Gastrocnemius medialis (tissue), 4 donors: ENCODE measurements at regions not wholly inside any gene's neighbourhood (a gene's known extent, or its start where the extent isn't known, plus 50 kb on each side); places are given as distances from the start of the nearest gene placed in this dataset.

Experiments used
- POLR2A ChIP-seq, 2 donors: fragments of 450-650 bp; IDR thresholded peaks; one replicate each; pipeline ENCODE4 v1.6.1; 2017; ENCODE audit warnings: antibody characterized with exemption in 2 of 2, mild to moderate bottlenecking in 2 of 2, moderate library complexity in 2 of 2
- TF ChIP-seq, protein P1 (sequence below), 5 experiments: fragments of 450-650 bp in 3 of 5; fragments of 200-600 bp in 2 of 5; sonication (generic) in 2 of 5; IDR thresholded peaks in 4 of 5; conservative IDR thresholded peaks in 1 of 5; 1 replicate in 4 of 5; 2 replicates in 1 of 5; pipeline ENCODE4 v1.5.1; 2016 to 2019; ENCODE audit warnings: antibody characterized with exemption in 5 of 5, mild to moderate bottlenecking in 3 of 5, moderate library complexity in 3 of 5

DNA sequence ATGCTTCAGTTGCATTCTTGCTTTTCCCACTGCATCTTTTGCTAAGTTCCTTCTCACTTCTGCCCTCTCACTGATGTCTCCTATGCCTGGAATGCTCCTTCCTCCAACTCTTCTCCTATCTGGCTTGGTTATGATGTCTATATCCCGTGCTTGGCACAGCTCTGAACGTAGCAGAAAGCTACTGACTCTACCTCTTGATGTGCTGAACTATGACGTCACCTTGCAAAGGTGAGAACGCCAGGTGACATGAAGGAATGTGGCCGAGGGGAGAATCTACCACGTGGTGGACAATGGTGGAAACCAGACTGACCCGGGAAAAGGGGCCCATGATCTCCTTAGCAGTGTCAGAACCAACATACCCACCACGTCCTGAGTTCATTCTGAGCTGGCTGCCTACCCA, 209.7 kb downstream of the SH3BP4 start:
- TF ChIP-seq, protein P1, sequence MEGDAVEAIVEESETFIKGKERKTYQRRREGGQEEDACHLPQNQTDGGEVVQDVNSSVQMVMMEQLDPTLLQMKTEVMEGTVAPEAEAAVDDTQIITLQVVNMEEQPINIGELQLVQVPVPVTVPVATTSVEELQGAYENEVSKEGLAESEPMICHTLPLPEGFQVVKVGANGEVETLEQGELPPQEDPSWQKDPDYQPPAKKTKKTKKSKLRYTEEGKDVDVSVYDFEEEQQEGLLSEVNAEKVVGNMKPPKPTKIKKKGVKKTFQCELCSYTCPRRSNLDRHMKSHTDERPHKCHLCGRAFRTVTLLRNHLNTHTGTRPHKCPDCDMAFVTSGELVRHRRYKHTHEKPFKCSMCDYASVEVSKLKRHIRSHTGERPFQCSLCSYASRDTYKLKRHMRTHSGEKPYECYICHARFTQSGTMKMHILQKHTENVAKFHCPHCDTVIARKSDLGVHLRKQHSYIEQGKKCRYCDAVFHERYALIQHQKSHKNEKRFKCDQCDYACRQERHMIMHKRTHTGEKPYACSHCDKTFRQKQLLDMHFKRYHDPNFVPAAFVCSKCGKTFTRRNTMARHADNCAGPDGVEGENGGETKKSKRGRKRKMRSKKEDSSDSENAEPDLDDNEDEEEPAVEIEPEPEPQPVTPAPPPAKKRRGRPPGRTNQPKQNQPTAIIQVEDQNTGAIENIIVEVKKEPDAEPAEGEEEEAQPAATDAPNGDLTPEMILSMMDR (IDR thresholded peaks at IDR 0.05 in 4 of 5, conservative IDR thresholded peaks at IDR 0.05 in 1 of 5) = no peak
- no peak for TF ChIP-seq POLR2A (IDR thresholded peaks at IDR 0.05)
